ENCODE measurements at regions not wholly inside any gene's neighbourhood (a gene's known extent, or its start where the extent isn't known, plus 50 kb on each side); places are given as distances from the start of the nearest gene placed in this dataset.

DNA sequence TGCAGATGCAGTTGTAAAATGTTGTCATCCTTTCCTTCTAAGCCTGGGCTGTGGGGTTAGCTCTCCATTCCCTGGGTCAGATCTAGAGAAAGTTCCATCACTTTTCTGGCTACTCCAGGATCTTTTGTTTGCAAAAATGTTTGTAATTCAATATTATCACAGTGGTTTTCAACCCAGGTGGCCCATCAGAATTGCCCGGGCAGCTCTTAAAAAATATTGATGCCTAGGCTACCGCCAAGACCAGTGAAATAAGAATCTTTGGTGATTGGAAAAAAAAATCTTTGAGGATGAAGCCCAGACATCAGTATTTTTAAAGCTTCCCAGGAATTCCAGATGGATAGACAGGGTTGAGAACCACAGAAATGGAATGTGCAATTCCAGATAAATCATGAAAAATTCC, 232.5 kb upstream of the SPRED2 start:
- no peak overlapping the region for H3K4ac ChIP-seq (ENCODE audit: low read depth, low read length)
- no peak overlapping the region for H3K23ac ChIP-seq (ENCODE audit: low read length)
- H4K5ac ChIP-seq (ENCODE audit: low read length) = no peak overlapping the region
- no peaks in the 10 kb centered on the region for H3K36me3 ChIP-seq (ENCODE audit: control insufficient read depth, insufficient read depth, low read length)
- WGBS (ENCODE audit: extremely low coverage, insufficient coverage, low lambda C conversion rate) = no CpG with 5 or more reads among the region's 2 CpGs
- no peak overlapping the region for H3K4me3 ChIP-seq (ENCODE audit: low read length)
- H3K9ac ChIP-seq (ENCODE audit: low read length) = no peak overlapping the region
- no peak overlapping the region for H4K8ac ChIP-seq (ENCODE audit: low read depth, low read length)
- no peak overlapping the region for H3K4me2 ChIP-seq (ENCODE audit: low read length)
- no peak overlapping the region for H3K18ac ChIP-seq (ENCODE audit: low read length)
- H2BK5ac ChIP-seq (ENCODE audit: low read length) = no peak overlapping the region
- no peak overlapping the region for H3K27ac ChIP-seq (ENCODE audit: low read depth, low read length)
- DNase-seq = no peak
- no peaks in the 10 kb centered on the region for H3K79me2 ChIP-seq (ENCODE audit: control insufficient read depth, insufficient read depth, low read length)
- H3K27me3 ChIP-seq (ENCODE audit: insufficient read depth, low read length, poor library complexity) = no peaks in the 10 kb centered on the region
- H3K79me1 ChIP-seq (ENCODE audit: low read length) = no peaks in the 10 kb centered on the region
- H2BK120ac ChIP-seq (ENCODE audit: low read depth, low read length) = no peak overlapping the region
- H2AK5ac ChIP-seq (ENCODE audit: low read length) = no peak overlapping the region
- no peak overlapping the region for H2BK15ac ChIP-seq (replicated peaks; ENCODE audit: low read depth)
- H3K56ac ChIP-seq (ENCODE audit: low read length) = no peak overlapping the region
- H3K4me1 ChIP-seq (ENCODE audit: control insufficient read depth, low read depth, low read length) = no peaks in the 10 kb centered on the region

DNA sequence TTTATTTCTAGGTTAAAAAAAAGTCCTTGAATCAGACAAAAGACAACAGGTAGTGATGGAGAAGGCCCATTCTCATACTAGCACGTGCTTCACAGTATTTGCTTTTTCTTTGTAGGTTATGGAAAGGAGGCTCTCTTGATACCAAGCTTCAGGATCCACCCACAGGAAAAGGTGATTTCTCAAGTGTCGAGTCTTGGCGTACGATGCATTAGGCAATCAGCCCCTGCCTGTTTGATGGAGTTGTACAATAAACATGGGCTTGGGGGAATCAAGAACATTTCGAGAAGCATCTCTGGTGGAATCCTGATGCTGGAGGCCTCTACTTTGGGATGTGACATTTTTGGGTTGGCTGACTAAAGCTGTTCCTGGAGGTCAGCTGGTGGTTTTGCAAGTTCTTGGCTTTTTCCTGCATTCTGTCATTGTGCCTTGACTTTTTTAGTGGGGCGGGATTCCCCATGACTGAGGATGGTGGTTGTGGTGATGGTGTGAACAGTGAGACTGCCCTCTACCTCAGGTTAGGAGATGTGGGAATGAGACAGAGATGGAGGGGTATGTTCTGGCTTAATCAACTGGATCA, 231.5 kb upstream of the SPRED2 start:
- no peak overlapping the region for H3K56ac ChIP-seq (ENCODE audit: low read length)
- H3K36me3 ChIP-seq (ENCODE audit: control insufficient read depth, insufficient read depth, low read length) = no peaks in the 10 kb centered on the region
- H3K79me2 ChIP-seq (ENCODE audit: control insufficient read depth, insufficient read depth, low read length) = no peaks in the 10 kb centered on the region
- H3K79me1 ChIP-seq (ENCODE audit: low read length) = no peaks in the 10 kb centered on the region
- no peak overlapping the region for H3K18ac ChIP-seq (ENCODE audit: low read length)
- H3K4me2 ChIP-seq (ENCODE audit: low read length) = no peak overlapping the region
- H2BK120ac ChIP-seq (ENCODE audit: low read depth, low read length) = no peak overlapping the region
- H3K4ac ChIP-seq (ENCODE audit: low read depth, low read length) = no peak overlapping the region
- no peaks in the 10 kb centered on the region for H3K27me3 ChIP-seq (ENCODE audit: insufficient read depth, low read length, poor library complexity)
- no peak overlapping the region for H2AK5ac ChIP-seq (ENCODE audit: low read length)
- H2BK5ac ChIP-seq (ENCODE audit: low read length) = no peak overlapping the region
- no peak overlapping the region for H3K9ac ChIP-seq (ENCODE audit: low read length)
- no peak overlapping the region for H3K4me3 ChIP-seq (ENCODE audit: low read length)
- no peak overlapping the region for H2BK15ac ChIP-seq (replicated peaks; ENCODE audit: low read depth)
- H3K4me1 ChIP-seq (ENCODE audit: control insufficient read depth, low read depth, low read length) = no peaks in the 10 kb centered on the region
- no peak for DNase-seq
- H3K27ac ChIP-seq (ENCODE audit: low read depth, low read length) = no peak overlapping the region
- no peak overlapping the region for H3K23ac ChIP-seq (ENCODE audit: low read length)
- H4K5ac ChIP-seq (ENCODE audit: low read length) = no peak overlapping the region
- no CpG with 5 or more reads among the region's 6 CpGs for WGBS (ENCODE audit: extremely low coverage, insufficient coverage, low lambda C conversion rate)
- H4K8ac ChIP-seq (ENCODE audit: low read depth, low read length) = no peak overlapping the region

DNA sequence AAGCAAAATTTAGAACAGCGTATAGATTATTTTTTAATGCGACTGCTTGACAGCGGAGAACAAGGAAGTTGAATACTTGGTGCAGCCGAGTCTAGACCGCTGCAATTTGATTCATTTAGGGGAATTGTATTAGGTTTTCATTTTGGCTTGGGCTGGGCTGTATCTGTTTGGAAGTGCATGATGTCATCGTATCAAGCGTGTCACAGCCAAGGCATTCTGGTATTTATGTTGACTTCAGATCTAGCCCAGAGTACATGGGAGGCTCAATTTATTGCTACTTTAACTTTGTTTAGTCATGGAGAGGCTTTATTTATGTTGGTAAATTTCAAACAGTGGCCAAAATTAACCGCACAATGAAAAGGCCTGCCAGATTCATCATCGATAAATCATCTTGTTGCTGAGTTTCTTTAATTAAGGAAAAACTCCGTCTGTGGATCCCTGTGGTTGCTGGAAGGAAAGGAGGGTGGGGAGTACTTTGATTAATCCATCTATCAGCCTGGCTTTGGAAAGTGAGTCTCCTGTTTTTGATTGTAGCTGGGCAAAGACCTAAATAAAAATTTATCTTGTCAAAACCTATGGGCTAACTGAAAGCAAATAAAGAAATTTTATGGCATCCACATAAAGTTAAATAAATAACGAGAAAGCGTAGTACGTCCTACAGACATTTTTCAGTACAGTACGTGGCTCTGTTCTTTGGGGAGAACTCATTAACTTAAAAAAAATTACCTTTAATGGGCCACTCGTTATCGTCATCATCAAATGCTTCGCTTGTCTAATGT, 230.4 kb upstream of the SPRED2 start:
- no peak overlapping the region for H3K4ac ChIP-seq (ENCODE audit: low read depth, low read length)
- H2BK15ac ChIP-seq (replicated peaks; ENCODE audit: low read depth) = no peak overlapping the region
- no peak overlapping the region for H3K56ac ChIP-seq (ENCODE audit: low read length)
- H3K27me3 ChIP-seq (ENCODE audit: insufficient read depth, low read length, poor library complexity) = no peaks in the 10 kb centered on the region
- no peaks in the 10 kb centered on the region for H3K4me1 ChIP-seq (ENCODE audit: control insufficient read depth, low read depth, low read length)
- H3K27ac ChIP-seq (ENCODE audit: low read depth, low read length) = no peak overlapping the region
- H4K8ac ChIP-seq (ENCODE audit: low read depth, low read length) = no peak overlapping the region
- H2AK5ac ChIP-seq (ENCODE audit: low read length) = no peak overlapping the region
- H3K36me3 ChIP-seq (ENCODE audit: control insufficient read depth, insufficient read depth, low read length) = no peaks in the 10 kb centered on the region
- H4K5ac ChIP-seq (ENCODE audit: low read length) = no peak overlapping the region
- no CpG with 5 or more reads among the region's 17 CpGs for WGBS (ENCODE audit: extremely low coverage, insufficient coverage, low lambda C conversion rate)
- H3K18ac ChIP-seq (ENCODE audit: low read length) = no peak overlapping the region
- no peak overlapping the region for H2BK5ac ChIP-seq (ENCODE audit: low read length)
- H3K9ac ChIP-seq (ENCODE audit: low read length) = no peak overlapping the region
- H3K4me2 ChIP-seq (ENCODE audit: low read length) = no peak overlapping the region
- no peak overlapping the region for H2BK120ac ChIP-seq (ENCODE audit: low read depth, low read length)
- no peak overlapping the region for H3K23ac ChIP-seq (ENCODE audit: low read length)
- no peak overlapping the region for H3K4me3 ChIP-seq (ENCODE audit: low read length)
- DNase-seq = peak; percentile 15
- no peaks in the 10 kb centered on the region for H3K79me1 ChIP-seq (ENCODE audit: low read length)
- no peaks in the 10 kb centered on the region for H3K79me2 ChIP-seq (ENCODE audit: control insufficient read depth, insufficient read depth, low read length)

DNA sequence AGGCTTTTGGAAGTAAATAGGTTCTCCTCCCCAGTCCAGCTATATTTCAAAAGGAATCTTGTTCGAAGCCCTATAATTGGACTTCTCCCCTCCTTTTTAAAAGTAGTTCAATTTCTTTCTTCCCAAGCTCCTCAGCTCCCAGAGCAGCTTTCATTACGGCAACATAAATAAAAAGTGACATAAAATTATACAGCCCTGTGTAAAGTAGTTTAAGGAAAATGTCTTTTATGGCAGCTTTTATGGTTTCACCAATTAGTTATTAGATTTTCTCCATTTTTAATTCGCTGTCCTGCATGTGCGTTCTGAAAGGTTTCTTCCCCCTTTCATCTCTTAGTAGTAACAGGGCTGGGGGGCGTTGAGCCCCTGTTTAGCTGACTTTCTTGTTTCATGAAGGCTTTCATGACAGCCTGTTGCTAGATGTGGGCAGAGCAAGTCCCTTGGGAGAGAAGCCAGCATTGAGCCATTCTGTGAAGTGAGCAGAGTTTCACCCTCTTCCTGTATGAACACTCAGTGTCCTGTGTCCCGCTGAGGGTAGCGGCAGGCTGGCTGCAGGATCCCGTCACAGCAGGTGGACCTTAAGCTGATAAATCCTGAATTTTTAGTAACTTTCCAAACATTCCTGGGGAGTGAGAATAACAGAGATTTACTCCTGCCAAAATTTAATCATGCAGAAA, 229.7 kb upstream of the SPRED2 start:
- Histone ChIP-seq H3K18ac (ENCODE audit: low read length) (no peak overlapping the region), H3K27ac (ENCODE audit: low read depth, low read length) (no peak overlapping the region), H2AK5ac (ENCODE audit: low read length) (no peak overlapping the region), H2BK5ac (ENCODE audit: low read length) (no peak overlapping the region), H4K5ac (ENCODE audit: low read length) (no peak overlapping the region), H3K27me3 (ENCODE audit: insufficient read depth, low read length, poor library complexity) (no peaks in the 10 kb centered on the region), H3K9ac (ENCODE audit: low read length) (no peak overlapping the region), H2BK15ac (replicated peaks; ENCODE audit: low read depth) (no peak overlapping the region), H3K4me1 (ENCODE audit: control insufficient read depth, low read depth, low read length) (no peaks in the 10 kb centered on the region), H3K4me3 (ENCODE audit: low read length) (no peak overlapping the region), H4K8ac (ENCODE audit: low read depth, low read length) (no peak overlapping the region), H3K79me1 (ENCODE audit: low read length) (no peaks in the 10 kb centered on the region), H3K36me3 (ENCODE audit: control insufficient read depth, insufficient read depth, low read length) (no peaks in the 10 kb centered on the region), H3K79me2 (ENCODE audit: control insufficient read depth, insufficient read depth, low read length) (no peaks in the 10 kb centered on the region), H2BK120ac (ENCODE audit: low read depth, low read length) (no peak overlapping the region), H3K4me2 (ENCODE audit: low read length) (no peak overlapping the region), H3K56ac (ENCODE audit: low read length) (no peak overlapping the region), H3K4ac (ENCODE audit: low read depth, low read length) (no peak overlapping the region), H3K23ac (ENCODE audit: low read length) (no peak overlapping the region)
- WGBS (ENCODE audit: extremely low coverage, insufficient coverage, low lambda C conversion rate) = no CpG with 5 or more reads among the region's 8 CpGs
- peak; percentile 10 for DNase-seq

DNA sequence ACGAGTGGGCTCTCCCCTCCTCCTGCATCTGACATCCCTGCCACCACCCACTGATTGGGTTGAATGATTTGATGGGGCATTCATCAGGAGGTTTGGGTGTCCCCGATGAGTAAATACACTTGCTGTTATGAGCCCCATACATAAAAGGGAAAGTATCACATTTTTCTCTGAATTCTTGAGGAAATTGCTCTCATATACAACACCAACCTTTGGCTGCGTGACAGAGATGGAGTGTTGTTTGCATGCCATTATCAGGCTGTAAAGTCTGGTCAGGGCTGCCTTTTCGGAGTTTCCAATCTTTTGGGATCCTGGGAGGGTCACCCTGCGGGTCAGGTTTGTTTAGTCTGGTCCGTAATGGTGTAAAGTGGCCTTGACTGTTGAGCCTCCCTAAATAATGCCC, 227.9 kb upstream of the SPRED2 start:
- H3K18ac ChIP-seq (ENCODE audit: low read length) = no peak overlapping the region
- no peaks in the 10 kb centered on the region for H3K4me1 ChIP-seq (ENCODE audit: control insufficient read depth, low read depth, low read length)
- no peak overlapping the region for H4K5ac ChIP-seq (ENCODE audit: low read length)
- H2BK5ac ChIP-seq (ENCODE audit: low read length) = no peak overlapping the region
- no CpG with 5 or more reads among the region's 6 CpGs for WGBS (ENCODE audit: extremely low coverage, insufficient coverage, low lambda C conversion rate)
- no peaks in the 10 kb centered on the region for H3K36me3 ChIP-seq (ENCODE audit: control insufficient read depth, insufficient read depth, low read length)
- no peak overlapping the region for H3K4ac ChIP-seq (ENCODE audit: low read depth, low read length)
- no peak overlapping the region for H3K23ac ChIP-seq (ENCODE audit: low read length)
- no peak overlapping the region for H2BK120ac ChIP-seq (ENCODE audit: low read depth, low read length)
- no peak overlapping the region for H3K56ac ChIP-seq (ENCODE audit: low read length)
- no peaks in the 10 kb centered on the region for H3K79me2 ChIP-seq (ENCODE audit: control insufficient read depth, insufficient read depth, low read length)
- DNase-seq = peak; percentile 15
- H2AK5ac ChIP-seq (ENCODE audit: low read length) = no peak overlapping the region
- no peak overlapping the region for H2BK15ac ChIP-seq (replicated peaks; ENCODE audit: low read depth)
- no peak overlapping the region for H3K4me2 ChIP-seq (ENCODE audit: low read length)
- no peak overlapping the region for H3K9ac ChIP-seq (ENCODE audit: low read length)
- H3K27ac ChIP-seq (ENCODE audit: low read depth, low read length) = no peak overlapping the region
- H3K79me1 ChIP-seq (ENCODE audit: low read length) = no peaks in the 10 kb centered on the region
- no peaks in the 10 kb centered on the region for H3K27me3 ChIP-seq (ENCODE audit: insufficient read depth, low read length, poor library complexity)
- H4K8ac ChIP-seq (ENCODE audit: low read depth, low read length) = no peak overlapping the region
- no peak overlapping the region for H3K4me3 ChIP-seq (ENCODE audit: low read length)

Data from mesendoderm (in vitro differentiated cells).